Motor neuron (in vitro differentiated cells): ENCODE measurements at regions not wholly inside any gene's neighbourhood (a gene's known extent, or its start where the extent isn't known, plus 50 kb on each side); places are given as distances from the start of the nearest gene placed in this dataset.
"Not testable (repeated sequence)": the region's sequence is repeated elsewhere in the genome, so short reads cannot be mapped to it uniquely, and the experiment has no call there.

ENCODE experiments used
- ATAC-seq, 8 experiments: fragments of 200-7000 bp; cut with Tn5 transposase; replicated peaks in 6 of 8; 2 replicates each; pipeline ENCODE4 v1.8.0; 2021; ENCODE audit warnings: mild to moderate bottlenecking in 8 of 8, moderate library complexity in 8 of 8
- H3K27ac ChIP-seq, 2 donors: fragments of 250-450 bp; sonication (Bioruptor Pico); 2 replicates each; pipeline ENCODE4 v1.9.0; 2021; ENCODE audit warnings: antibody characterized with exemption in 2 of 2, mild to moderate bottlenecking in 2 of 2, moderate library complexity in 1 of 2
- H3K4me1 ChIP-seq, 2 donors: fragments of 250-450 bp; sonication (Bioruptor Pico); replicated peaks in 1 of 2; 2 replicates each; pipeline ENCODE4 v1.6.1; 2021; ENCODE audit warnings: antibody characterized with exemption in 2 of 2, mild to moderate bottlenecking in 2 of 2, moderate library complexity in 1 of 2
- H3K4me3 ChIP-seq, 5 donors: fragments of 250-450 bp; sonication (Bioruptor Pico); 2 replicates each; pipeline ENCODE4 v1.9.0; 2021; ENCODE audit warnings: antibody characterized with exemption in 5 of 5, mild to moderate bottlenecking in 5 of 5, moderate library complexity in 4 of 5
- WGBS, 10 experiments: fragments of 450-650 bp; shearing (Covaris generic); methylation state at CpG; one replicate each; pipeline ENCODE4 v1.0.0; 2022; 5-methylcytosine and 5-hydroxymethylcytosine counted together
- in situ Hi-C, 9 experiments: fragments of 400-800 bp; cut with MboI; loops; one replicate each; pipeline ENCODE4 v1.15.0; 2021; ENCODE audit warnings: low sequenced_read_pairs in 9 of 9, low pct_unique_long_range_greater_than_20kb in 2 of 9; ENCODE audit not compliant: unreplicated experiment in 9 of 9

GRCh38 chr11:45423475-45424120, 137.5 kb upstream of the SYT13 start:
- Histone ChIP-seq H3K27ac (no peak overlapping the region), H3K4me1 (peaks cover 0 to 9% of the 10 kb centered on the region in 2 donors), H3K4me3 (no peak overlapping the region)
- in situ Hi-C loops: no loop called here
- 0 to 100% (median 53%) methylated on average over 1 to 7 of the region's 9 CpGs; no CpG with 5 or more reads in 5 of the 10 experiments for WGBS, 10 experiments
- ATAC-seq: no peak

GRCh38 chr11:45423036-45423435, 136.9 kb upstream of the SYT13 start:
- in situ Hi-C loops: no loop called here
- ATAC-seq: no peak
- Histone ChIP-seq H3K4me3 (no peak overlapping the region), H3K4me1 (peaks cover 0 to 3% of the 10 kb centered on the region in 2 donors), H3K27ac (no peak overlapping the region)
- WGBS, 10 experiments: 30 to 100% (median 70%) methylated on average over 1 to 5 of the region's 6 CpGs; no CpG with 5 or more reads in 3 of the 10 experiments

- 50 to 100% (median 85%) methylated on average over 1 to 2 of the region's 3 CpGs; no CpG with 5 or more reads in 6 of the 10 experiments for WGBS, 10 experiments
- Histone ChIP-seq H3K27ac (no peak overlapping the region), H3K4me3 (no peak overlapping the region), H3K4me1 (peaks cover 43 to 47% of the 10 kb centered on the region in 2 donors)
- no peak for ATAC-seq
- in situ Hi-C loops: no loop called here
Measured at GRCh38 chr11:45414088-45414487, 127.9 kb upstream of the SYT13 start.

GRCh38 chr11:45413156-45413858, 127.2 kb upstream of the SYT13 start:
- in situ Hi-C loops: no loop called here
- no peak for ATAC-seq
- WGBS, 10 experiments: 0 to 100% (median 80%) methylated on average over 1 to 7 of the region's 8 CpGs; no CpG with 5 or more reads in 1 of the 10 experiments
- Histone ChIP-seq H3K27ac (no peak overlapping the region), H3K4me3 (no peak overlapping the region), H3K4me1 (peaks cover 43 to 47% of the 10 kb centered on the region in 2 donors)

GRCh38 chr11:45412521-45412920, 126.4 kb upstream of the SYT13 start:
- no peak for ATAC-seq
- in situ Hi-C loops: no loop called here
- Histone ChIP-seq H3K4me1 (peaks cover 43 to 47% of the 10 kb centered on the region in 2 donors), H3K27ac (peak overlapping the region in 1 of 2 donors; percentile 46), H3K4me3 (no peak overlapping the region)
- WGBS, 10 experiments: 33 to 80% (median 60%) methylated on average over 1 to 5 of the region's 5 CpGs; no CpG with 5 or more reads in 5 of the 10 experiments

- peaks cover 43 to 47% of the 10 kb centered on the region in 2 donors for H3K4me1 ChIP-seq
- in situ Hi-C loops: no loop called here
- no peak for ATAC-seq
- WGBS, 10 experiments: 0 to 89% (median 57%) methylated on average over 1 to 9 of the region's 12 CpGs; no CpG with 5 or more reads in 1 of the 10 experiments
- H3K27ac ChIP-seq: peak overlapping the region in 1 of 2 donors; percentile 46
- H3K4me3 ChIP-seq: no peak overlapping the region
Measured at GRCh38 chr11:45412051-45412471, 125.9 kb upstream of the SYT13 start.

- Histone ChIP-seq H3K4me3 (no peak overlapping the region), H3K27ac (peak overlapping the region; percentile 40 to 45), H3K4me1 (peaks cover 43 to 47% of the 10 kb centered on the region in 2 donors)
- in situ Hi-C loops: no loop called here
- ATAC-seq: peak in 5 of 8 experiments; percentile 9 to 46 (median 33)
- WGBS, 10 experiments: 0 to 18% (median 17%) methylated on average over 2 to 4 of the region's 7 CpGs; no CpG with 5 or more reads in 6 of the 10 experiments
Measured at GRCh38 chr11:45411228-45411946, 125.2 kb upstream of the SYT13 start.

- H3K27ac ChIP-seq: peak overlapping the region; percentile 33 to 40
- H3K4me1 ChIP-seq: peaks cover 43 to 47% of the 10 kb centered on the region in 2 donors
- in situ Hi-C loops: no loop called here
- no peak overlapping the region for H3K4me3 ChIP-seq
- ATAC-seq: peak in 4 of 8 experiments; percentile 19 to 40 (median 32)
- WGBS, 10 experiments: 22 to 100% (median 50%) methylated on average over 1 to 6 of the region's 12 CpGs; no CpG with 5 or more reads in 2 of the 10 experiments
Measured at GRCh38 chr11:45410391-45411227, 124.5 kb upstream of the SYT13 start.

GRCh38 chr11:45409587-45409986, 123.4 kb upstream of the SYT13 start:
- H3K4me1 ChIP-seq: peaks cover 43 to 46% of the 10 kb centered on the region in 2 donors
- WGBS, 10 experiments: no CpG with 5 or more reads among the region's 6 CpGs
- peak overlapping the region in 1 of 2 donors; percentile 33 for H3K27ac ChIP-seq
- in situ Hi-C loops: no loop called here
- no peak overlapping the region for H3K4me3 ChIP-seq
- ATAC-seq: peak in 5 of 8 experiments; percentile 84 to 96 (median 91)

GRCh38 chr11:45407226-45407625, 121.1 kb upstream of the SYT13 start:
- Histone ChIP-seq H3K4me3 (no peak overlapping the region), H3K27ac (no peak overlapping the region), H3K4me1 (peaks cover 30 to 31% of the 10 kb centered on the region in 2 donors)
- ATAC-seq: no peak
- in situ Hi-C loops: no loop called here
- 0 to 82% (median 57%) methylated on average over 1 to 2 of the region's 4 CpGs; no CpG with 5 or more reads in 5 of the 10 experiments for WGBS, 10 experiments

GRCh38 chr11:45405916-45406670, 120.0 kb upstream of the SYT13 start:
- no peak overlapping the region for H3K27ac ChIP-seq
- WGBS, 10 experiments: 22 to 100% (median 50%) methylated on average over 1 to 3 of the region's 3 CpGs; no CpG with 5 or more reads in 1 of the 10 experiments
- no peak for ATAC-seq
- H3K4me3 ChIP-seq: no peak overlapping the region
- H3K4me1 ChIP-seq: peaks cover 19 to 20% of the 10 kb centered on the region in 2 donors
- in situ Hi-C loops: no loop called here

GRCh38 chr11:45403521-45403920, 117.4 kb upstream of the SYT13 start:
- H3K4me3 ChIP-seq, H3K4me1 ChIP-seq, in situ Hi-C loops, H3K27ac ChIP-seq, ATAC-seq: not testable (repeated sequence)
- 0 to 60% (median 14%) methylated on average over 1 of the region's 1 CpG; no CpG with 5 or more reads in 4 of the 10 experiments for WGBS, 10 experiments
